ENCODE measurements at regions not wholly inside any gene's neighbourhood (a gene's known extent, or its start where the extent isn't known, plus 50 kb on each side); places are given as distances from the start of the nearest gene placed in this dataset.

DNA sequence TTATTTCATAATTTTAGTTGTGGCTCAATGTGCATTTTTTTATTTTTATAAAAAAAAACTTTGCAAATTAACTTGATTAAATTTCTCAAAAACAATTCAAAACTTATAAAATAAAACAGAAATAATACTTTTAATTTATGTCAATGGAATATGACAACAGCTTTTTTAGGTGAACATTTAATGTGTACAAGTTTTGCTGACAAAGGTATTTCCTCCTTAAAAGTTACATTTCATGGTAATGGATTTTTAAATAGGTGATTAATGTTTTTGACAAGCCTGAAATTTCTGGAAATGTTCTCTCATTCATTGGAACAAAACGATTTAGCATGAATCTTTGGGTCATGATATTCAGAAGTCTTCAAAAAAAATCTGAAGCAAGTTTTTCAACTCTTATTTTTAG lies 1160.0 kb downstream of the HACE1 start:
- no peak overlapping the region for H3K9ac ChIP-seq (replicated peaks in 1 of 4; ENCODE audit: extremely low read depth in 1 of 4, low read depth in 3 of 4, low read length in 3 of 4)
- DNase-seq (ENCODE audit: low read depth in 1 of 2, low spot score in 2 of 2) (no peak), FAIRE-seq (no peak)
- H3K23ac ChIP-seq (ENCODE audit: insufficient read length), result no peak overlapping the region
- TF ChIP-seq SP4 (IDR thresholded peaks at IDR 0.05; ENCODE audit: low read length), result no peak
- H3K27me3 ChIP-seq (replicated peaks in 1 of 4; ENCODE audit: control insufficient read depth in 3 of 4, extremely low read depth in 1 of 4, insufficient read depth in 3 of 4, low read length in 3 of 4), result no peaks in the 10 kb centered on the region
- no peak overlapping the region for H3K14ac ChIP-seq (ENCODE audit: insufficient read length)
- H3K18ac ChIP-seq (ENCODE audit: extremely low read depth, low read length), result no peak overlapping the region
- no peaks in the 10 kb centered on the region for H3K79me1 ChIP-seq (ENCODE audit: low read depth, low read length)
- no peak overlapping the region for H2BK5ac ChIP-seq (ENCODE audit: low read depth, low read length)
- H4K8ac ChIP-seq (ENCODE audit: extremely low read depth, insufficient read depth, low read length), result no peak overlapping the region
- H3K27ac ChIP-seq (ENCODE audit: low read depth, low read length), result no peak overlapping the region
- no peaks in the 10 kb centered on the region for H3K4me1 ChIP-seq (replicated peaks in 1 of 4; ENCODE audit: control insufficient read depth in 3 of 4, insufficient read depth in 4 of 4, low read length in 3 of 4)
- no peaks in the 10 kb centered on the region for H4K20me1 ChIP-seq (replicated peaks in 1 of 2; ENCODE audit: control insufficient read depth in 1 of 2, insufficient read depth in 2 of 2, low read length in 2 of 2)
- CTCF ChIA-PET (ENCODE audit: partially characterized antibody), result no interaction called here
- H2BK15ac ChIP-seq (ENCODE audit: low read length), result no peak overlapping the region
- H4K91ac ChIP-seq (replicated peaks; ENCODE audit: insufficient read length, low read length), result no peak overlapping the region
- H2BK12ac ChIP-seq (ENCODE audit: low read depth, low read length), result no peak overlapping the region
- no peak overlapping the region for H2BK120ac ChIP-seq (replicated peaks; ENCODE audit: low read depth, low read length)
- H2AFZ ChIP-seq (ENCODE audit: low read length), result no peak overlapping the region
- no peak overlapping the region for H3K4me2 ChIP-seq (ENCODE audit: insufficient read depth in 1 of 2, low read depth in 2 of 2, low read length in 2 of 2)
- no peak overlapping the region for H3K4ac ChIP-seq (replicated peaks; ENCODE audit: insufficient read length, low read depth, low read length)
- no peaks in the 10 kb centered on the region for H3K9me3 ChIP-seq (ENCODE audit: insufficient read depth in 2 of 2, low read depth in 1 of 2, low read length in 1 of 2)
- POLR2A ChIA-PET (ENCODE audit: partially characterized antibody), result no interaction called here
- H3K79me2 ChIP-seq (ENCODE audit: control insufficient read depth in 1 of 2, insufficient read depth in 2 of 2, low read length in 2 of 2), result no peaks in the 10 kb centered on the region
- no peaks in the 10 kb centered on the region for H3K23me2 ChIP-seq (ENCODE audit: low read depth, low read length)
- no peak overlapping the region for H4K5ac ChIP-seq (ENCODE audit: insufficient read length, low read depth, low read length)
- no peaks in the 10 kb centered on the region for H3K36me3 ChIP-seq (ENCODE audit: control insufficient read depth in 2 of 4, insufficient read depth in 4 of 4, low read length in 3 of 4)
- no peak overlapping the region for H2BK20ac ChIP-seq (ENCODE audit: low read length)
- H3K56ac ChIP-seq (replicated peaks; ENCODE audit: insufficient read length, low read depth, low read length), result no peak overlapping the region
- no peak overlapping the region for H2AK5ac ChIP-seq (ENCODE audit: low read depth, low read length)
- no peak overlapping the region for H3K4me3 ChIP-seq (ENCODE audit: extremely low read depth in 1 of 4, insufficient read depth in 2 of 4, low read depth in 3 of 4, low read length in 4 of 4)
- WGBS, 2 experiments (ENCODE audit: extremely low coverage in 1 of 2, insufficient coverage in 1 of 2, insufficient read length in 1 of 2, insufficient replicate concordance in 2 of 2, low coverage in 1 of 2, low lambda C conversion rate in 2 of 2, missing lambda C conversion rate in 1 of 2), result 84% methylated on average over 1 of the region's 1 CpG; no CpG with 5 or more reads in 1 of the 2 experiments

Data from H1 (cell line).